Stimulated activated CD8-positive, alpha-beta memory T cell treated with anti-CD3 and anti-CD28 coated beads, Interleukin-7, amount 100 ng/mL, for 4 hours (primary cell): ENCODE measurements at regions not wholly inside any gene's neighbourhood (a gene's known extent, or its start where the extent isn't known, plus 50 kb on each side); places are given as distances from the start of the nearest gene placed in this dataset.

Source experiments
- DNase-seq, 2 donors: peaks; one replicate each; pipeline ENCODE4 v3.0.0-alpha.2; 2020; ENCODE audit warnings: low read depth in 2 of 2

GRCh38 chr7:70907259-70908247 lies 224.4 kb upstream of the GALNT17 start:
- no peak for DNase-seq

GRCh38 chr7:70913924-70914323 lies 218.0 kb upstream of the GALNT17 start:
- no peak for DNase-seq

GRCh38 chr7:70915067-70915466 lies 216.9 kb upstream of the GALNT17 start:
- no peak for DNase-seq

- no peak for DNase-seq
Observed at GRCh38 chr7:70919481-70920073, 212.4 kb upstream of the GALNT17 start.

GRCh38 chr7:70920876-70921275 lies 211.1 kb upstream of the GALNT17 start:
- no peak for DNase-seq

- no peak for DNase-seq
Observed at GRCh38 chr7:70923181-70923845, 208.6 kb upstream of the GALNT17 start.

GRCh38 chr7:70925411-70926115 lies 206.4 kb upstream of the GALNT17 start:
- no peak for DNase-seq

- no peak for DNase-seq
Observed at GRCh38 chr7:70926666-70927065, 205.3 kb upstream of the GALNT17 start.

- no peak for DNase-seq
Observed at GRCh38 chr7:70935311-70935710, 196.6 kb upstream of the GALNT17 start.

GRCh38 chr7:70935854-70936253 lies 196.1 kb upstream of the GALNT17 start:
- DNase-seq: no peak

GRCh38 chr7:70937424-70937823 lies 194.5 kb upstream of the GALNT17 start:
- DNase-seq: no peak

GRCh38 chr7:70940597-70940996 lies 191.3 kb upstream of the GALNT17 start:
- no peak for DNase-seq

GRCh38 chr7:70942791-70943190 lies 189.2 kb upstream of the GALNT17 start:
- DNase-seq: no peak

- no peak for DNase-seq
Observed at GRCh38 chr7:70944516-70944915, 187.4 kb upstream of the GALNT17 start.

GRCh38 chr7:70947181-70947580 lies 184.8 kb upstream of the GALNT17 start:
- DNase-seq: no peak

- DNase-seq: no peak
Observed at GRCh38 chr7:70949862-70950261, 182.1 kb upstream of the GALNT17 start.

- DNase-seq: no peak
Observed at GRCh38 chr7:70951271-70951962, 180.5 kb upstream of the GALNT17 start.

GRCh38 chr7:70952311-70952710 lies 179.6 kb upstream of the GALNT17 start:
- DNase-seq: no peak

GRCh38 chr7:70953331-70953741 lies 178.6 kb upstream of the GALNT17 start:
- DNase-seq: no peak

- no peak for DNase-seq
Observed at GRCh38 chr7:70953796-70954195, 178.1 kb upstream of the GALNT17 start.

GRCh38 chr7:70972693-70973092 lies 159.3 kb upstream of the GALNT17 start:
- DNase-seq: no peak
